ENCODE measurements at regions not wholly inside any gene's neighbourhood (a gene's known extent, or its start where the extent isn't known, plus 50 kb on each side); places are given as distances from the start of the nearest gene placed in this dataset.
"Not testable (repeated sequence)": the region's sequence is repeated elsewhere in the genome, so short reads cannot be mapped to it uniquely, and the experiment has no call there.

DNA sequence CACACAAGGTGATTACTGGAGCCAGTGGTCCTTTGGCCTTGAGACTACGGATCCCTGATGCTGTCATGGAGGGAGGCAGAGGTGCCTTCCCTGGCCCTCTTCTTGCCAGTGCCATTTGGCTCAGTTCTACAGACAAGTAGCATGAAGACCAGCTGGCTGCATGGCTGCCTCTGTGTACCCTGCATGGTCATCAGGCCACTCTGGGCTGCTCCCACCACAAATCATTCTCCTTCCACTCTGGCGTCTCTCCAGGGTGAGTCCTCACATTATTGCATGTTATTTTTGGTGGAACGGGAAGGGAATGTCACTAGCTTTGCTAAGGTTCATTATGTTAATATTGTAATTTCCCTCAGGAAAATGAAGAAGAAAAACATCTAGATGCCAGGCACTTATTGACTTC, 229.8 kb downstream of the VAPA start:
- DNase-seq, result no peak

DNA sequence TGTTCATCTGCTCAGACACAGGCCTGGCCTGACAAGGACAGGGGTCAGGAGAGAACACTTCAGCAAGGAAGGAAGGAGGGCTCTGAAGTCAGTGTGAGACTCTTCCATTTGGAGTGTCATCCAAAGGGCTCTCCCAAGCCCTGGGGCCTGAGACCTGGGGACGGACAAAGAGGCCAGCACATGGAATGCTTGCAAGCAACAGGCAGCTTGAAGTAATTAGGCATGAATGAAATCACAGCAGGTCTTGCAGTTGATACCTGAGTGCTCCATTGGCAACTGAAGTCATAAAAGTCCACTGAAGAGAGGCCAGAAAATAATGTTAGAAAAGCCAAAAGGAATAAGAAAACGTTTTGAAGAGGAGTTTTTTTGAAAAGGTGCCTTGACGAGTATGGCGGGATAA, 231.7 kb downstream of the VAPA start:
- DNase-seq, result no peak

DNA sequence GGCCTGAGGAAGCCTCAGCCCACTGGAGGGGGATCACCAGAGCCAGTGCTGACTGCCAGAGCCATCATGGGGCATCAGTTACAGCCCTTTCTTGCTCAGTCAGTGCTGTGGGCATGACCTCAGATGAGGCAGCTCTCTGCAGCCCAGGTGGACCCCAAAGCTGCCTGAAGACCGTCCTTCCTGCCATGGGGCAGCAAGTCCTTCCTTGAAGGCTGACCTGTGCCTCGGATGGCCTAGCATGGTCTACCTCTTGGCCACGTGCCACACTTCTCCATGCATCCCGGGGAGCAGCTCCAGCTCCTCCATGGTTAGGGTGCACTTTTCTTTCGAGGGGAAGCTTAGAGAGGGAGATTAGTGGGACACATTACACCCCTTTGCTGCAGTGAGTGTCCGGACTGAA, 233.4 kb downstream of the VAPA start:
- no peak for DNase-seq

DNA sequence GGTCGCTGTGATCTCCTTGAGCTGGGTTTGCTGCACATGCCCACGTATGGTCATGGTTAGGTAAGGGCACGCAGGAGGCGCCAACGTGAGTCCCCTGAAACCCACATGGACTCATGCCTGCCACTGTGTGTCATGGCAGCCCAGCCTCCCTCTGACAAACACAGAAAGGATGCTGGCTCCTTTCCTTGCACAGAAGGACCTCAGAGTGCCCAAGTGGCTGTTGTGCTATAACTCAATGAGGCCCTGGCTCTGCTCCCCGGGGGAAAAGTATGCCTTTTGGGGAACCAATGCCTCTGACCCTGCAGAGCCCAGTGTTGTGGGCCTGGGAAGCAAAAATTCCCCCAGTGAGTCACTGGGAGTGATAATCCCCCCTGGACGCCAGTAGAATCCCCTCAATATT, 233.9 kb downstream of the VAPA start:
- DNase-seq, result no peak

DNA sequence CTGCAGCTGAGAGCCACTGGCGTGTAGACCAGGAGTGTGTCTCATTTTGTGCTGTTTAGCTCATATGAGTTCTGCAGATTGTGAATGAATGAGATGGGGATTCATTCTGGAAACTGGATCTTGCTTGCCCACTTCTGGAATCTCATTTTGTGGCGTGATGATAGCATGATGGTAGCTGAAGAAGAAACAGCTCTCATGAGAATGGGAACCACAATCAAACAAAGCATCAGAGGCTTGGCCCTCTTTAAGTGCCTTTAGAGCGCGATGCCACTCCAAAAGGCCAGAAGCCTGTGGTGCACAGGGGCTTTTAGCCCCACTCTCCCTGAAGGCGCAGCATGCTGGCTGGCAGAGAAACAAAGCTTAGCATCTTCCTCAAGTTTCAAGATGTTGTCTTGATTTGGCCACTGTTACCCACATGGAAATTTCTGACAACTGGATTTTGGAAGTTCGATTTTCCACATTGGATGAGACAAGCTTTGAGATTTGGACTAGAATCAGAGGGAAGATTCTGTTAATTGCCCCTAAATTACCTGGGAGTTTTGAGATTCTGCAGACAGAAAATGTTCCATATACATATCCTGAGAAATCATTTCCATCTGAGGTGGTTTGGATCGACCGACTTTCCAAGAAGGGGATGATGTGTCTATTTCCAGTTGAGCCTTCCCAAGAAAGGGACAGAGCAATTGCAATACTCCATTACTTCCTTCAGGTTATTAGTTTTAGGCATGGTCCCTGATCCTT, 234.5 kb downstream of the VAPA start:
- no peak for DNase-seq

DNA sequence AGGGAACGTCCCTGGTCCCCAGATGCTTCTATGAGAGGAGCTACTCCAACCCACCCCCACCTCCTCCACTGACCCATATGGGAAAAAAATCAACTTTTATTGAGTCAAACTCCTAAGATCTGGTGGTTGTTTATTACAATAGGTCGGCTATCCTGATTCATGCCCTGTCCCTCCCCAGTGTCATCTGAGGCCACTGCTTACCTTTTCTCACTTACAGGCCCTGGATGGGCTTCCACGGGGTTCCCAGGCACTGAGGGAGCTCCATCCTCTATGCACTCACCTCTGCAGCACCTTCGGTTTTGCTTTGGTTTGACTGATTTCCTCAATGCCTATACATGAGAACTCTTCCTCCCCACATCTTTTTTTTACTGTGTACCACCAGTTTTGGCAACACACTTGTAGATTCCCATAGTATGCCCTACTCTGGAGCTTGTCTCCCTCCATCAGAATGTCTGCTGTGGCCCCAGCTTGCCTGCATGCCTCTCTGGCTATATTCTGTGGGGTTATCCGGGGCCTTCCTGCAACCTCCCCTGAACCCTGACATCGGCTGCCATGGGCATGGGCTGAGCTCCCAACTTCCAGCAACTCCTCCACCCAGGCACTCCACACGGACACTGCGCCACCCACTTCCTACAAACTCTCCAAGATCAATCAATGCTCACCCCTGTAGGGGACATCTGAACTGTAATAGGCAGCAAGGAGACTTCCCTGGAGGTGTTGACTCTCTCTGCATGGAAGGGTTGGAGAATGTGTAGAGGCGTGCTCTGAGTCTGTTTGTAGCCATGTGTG, 236.1 kb downstream of the VAPA start:
- no peak for DNase-seq

DNA sequence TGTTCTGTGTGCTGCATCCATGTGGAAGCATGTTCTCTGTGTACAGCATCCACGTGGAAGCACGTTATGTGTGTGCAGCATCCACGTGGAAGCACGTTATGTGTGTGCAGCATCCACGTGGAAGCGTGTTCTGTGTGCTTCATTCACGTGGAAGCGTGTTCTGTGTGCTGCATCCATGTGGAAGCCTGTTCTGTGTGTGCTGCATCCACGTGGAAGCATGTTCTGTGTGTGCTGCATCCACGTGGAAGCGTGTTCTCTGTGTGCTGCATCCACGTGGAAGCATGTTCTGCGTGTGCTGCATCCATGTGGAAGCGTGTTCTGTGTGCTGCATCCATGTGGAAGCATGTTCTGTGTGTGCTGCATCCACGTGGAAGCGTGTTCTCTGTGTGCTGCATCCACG, 236.8 kb downstream of the VAPA start:
- DNase-seq, result not testable (repeated sequence)

DNA sequence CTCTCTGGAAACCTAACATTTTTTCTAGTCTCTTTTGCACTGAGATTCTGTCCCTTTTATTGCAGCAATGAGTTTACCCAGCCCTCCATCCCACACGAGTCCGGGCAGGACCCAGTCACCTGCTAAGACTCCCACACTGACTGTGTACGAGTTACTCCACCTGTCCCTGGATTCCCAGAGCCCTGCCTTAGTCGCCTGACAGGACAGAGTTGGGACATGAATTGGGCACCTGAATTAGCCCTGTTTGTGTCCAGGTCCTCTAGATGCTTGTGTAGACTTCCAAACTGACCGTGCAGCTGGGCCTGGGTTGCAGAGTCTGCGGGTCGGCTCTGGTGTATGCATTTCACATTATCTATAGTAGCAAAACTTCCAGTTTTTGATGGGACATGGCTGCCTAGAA, 238.7 kb downstream of the VAPA start:
- DNase-seq, result no peak

DNA sequence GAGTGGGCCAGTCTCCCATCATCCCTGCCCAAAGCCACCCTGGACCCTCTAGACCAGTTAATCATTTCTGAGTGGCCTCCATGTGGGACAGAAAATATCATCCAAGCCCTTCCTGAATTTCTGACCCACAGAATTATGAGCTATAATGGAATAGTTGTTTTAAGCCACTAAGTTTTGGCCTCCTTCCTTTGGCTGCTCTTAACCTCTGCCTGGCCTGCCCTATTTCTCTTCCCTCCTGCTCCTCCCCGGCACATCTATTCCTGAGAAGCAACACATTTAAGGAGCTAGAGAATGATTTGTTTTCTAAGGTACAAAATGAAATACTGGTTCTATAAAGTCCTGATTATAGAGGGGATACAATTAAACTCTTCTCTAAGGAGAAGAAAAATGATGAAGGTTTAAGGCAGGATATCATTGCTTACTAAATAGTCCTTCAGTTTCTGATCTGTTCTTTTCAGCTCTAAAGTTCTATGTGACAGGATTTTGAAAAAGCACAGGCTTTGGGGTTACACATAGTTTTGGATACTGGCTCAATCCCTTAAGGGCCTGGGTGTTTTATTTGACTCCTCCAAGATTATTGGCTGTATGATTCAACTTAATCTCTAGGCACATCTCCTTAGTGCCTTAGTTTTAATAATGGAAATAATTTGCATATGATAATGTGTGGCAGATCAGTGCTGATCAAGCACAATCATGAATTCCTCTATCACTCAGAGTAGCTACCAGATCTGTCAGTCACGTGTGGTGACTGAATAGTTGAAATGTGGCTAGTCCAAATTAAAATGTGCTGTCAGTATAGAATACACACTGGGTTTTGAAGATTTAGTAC, 240.3 kb downstream of the VAPA start:
- no peak for DNase-seq

DNA sequence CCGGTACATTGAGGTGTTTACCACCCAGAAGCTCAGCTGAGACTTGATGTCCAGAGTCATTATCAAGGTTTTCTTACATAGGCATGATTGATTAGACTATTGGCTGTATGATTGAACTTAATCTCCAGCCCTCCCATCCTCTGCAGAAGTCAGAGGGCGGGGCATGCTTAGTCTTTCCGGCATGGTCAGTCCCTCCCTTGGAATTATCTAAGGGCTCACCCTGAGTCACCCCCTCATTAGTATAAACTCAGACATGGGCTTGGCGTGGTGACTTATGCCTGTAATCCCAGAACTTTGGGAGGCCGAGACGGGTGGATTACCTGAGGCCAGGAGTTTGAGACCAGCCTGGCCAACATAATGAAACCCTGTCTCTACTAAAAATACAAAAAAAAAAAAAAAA, 243.9 kb downstream of the VAPA start:
- no peak for DNase-seq

DNA sequence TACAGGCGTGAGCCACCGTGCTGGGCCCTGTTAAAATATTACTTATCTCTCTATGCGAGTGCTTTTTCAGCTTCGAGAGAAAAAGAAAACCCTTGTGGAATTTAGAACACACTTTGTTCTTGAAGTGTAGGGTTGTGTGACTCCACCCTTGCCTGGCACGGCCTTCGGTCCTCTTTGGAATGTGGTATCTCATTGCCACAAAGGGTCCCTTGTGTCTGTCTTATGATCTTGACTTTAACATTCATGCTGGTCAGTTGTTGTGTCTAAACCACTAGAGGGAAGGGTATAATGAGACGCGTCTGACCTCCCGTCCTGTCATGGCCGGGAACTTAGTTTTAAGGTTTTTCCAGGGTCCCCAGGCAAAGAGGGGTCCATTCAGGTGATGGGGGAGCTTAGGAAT, 246.4 kb downstream of the VAPA start:
- DNase-seq, result no peak

DNA sequence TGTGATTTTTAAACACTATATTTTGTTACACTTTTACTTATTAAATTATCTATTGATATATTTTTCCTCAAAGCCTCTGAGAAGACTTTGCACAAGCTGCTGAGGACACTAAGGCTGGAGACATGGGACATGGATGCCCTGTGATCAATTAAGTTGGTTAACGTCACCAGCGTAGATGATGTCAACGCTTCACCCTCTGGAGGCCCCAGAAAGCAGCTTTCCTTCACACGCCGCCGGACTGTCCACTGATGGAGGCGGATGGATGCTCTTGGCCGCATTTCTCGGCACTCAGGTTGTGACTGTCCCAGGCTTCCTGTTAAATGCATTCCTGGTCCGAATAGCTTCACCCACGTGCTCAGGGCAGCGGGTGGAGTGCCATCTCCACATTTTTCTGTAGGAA, 247.5 kb downstream of the VAPA start:
- DNase-seq, result no peak

DNA sequence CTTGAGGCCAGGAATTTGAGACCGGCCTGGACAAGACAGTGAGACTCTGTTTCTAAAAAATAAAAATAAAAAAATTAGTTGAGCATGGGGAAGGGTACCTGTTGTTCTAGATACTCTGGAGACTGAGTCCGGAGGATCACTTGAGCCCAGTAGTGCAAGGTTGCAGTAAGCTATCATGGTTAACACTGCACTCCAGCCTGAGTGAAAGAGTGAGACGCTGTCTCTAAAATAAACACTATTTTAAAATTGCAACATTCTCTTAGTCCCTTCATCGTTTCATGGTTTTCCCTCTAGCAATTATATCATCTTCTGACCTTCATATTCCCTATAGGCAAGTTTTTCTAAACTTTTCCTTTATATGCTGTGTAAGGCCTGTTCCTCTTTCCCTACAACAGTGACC, 248.5 kb downstream of the VAPA start:
- DNase-seq, result no peak

DNA sequence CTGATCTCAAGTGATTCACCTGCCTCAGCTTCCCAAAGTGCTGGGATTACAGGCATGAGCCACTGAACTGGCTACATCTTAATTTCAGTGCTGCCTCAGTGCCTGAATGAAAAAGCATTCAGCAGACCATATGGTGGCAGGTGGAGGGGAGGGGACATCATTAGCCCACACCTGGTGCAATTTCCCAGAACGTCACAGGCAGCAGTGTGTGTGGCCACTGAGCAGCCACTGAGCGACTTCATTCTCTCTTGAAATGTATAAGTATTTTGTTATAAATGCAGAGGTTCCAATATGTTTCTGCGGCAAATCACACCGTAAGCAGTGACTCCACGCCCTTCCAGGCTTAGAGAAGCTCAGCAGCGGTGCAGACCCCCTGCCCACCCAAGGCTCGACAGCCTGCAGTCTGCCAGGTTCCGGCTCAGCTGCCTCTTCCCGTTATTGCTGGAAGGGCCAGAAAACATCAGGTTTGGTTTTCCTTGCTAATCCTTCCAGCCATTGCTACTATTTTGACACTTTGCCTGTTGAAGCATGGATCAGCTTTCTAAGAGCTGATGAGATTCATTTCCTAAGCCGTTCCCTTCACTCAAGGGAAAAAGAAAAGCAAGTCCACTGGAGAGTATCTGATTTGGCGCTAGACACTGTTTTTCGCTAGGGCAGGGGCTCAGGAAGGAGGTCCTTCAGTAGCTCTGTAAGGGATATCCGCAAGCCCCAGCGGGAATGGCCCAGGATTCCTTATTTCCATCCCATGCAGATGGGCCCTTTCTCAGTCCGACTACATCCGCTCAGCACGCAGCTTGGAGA, 250.7 kb downstream of the VAPA start:
- DNase-seq, result peak; percentile 69

DNA sequence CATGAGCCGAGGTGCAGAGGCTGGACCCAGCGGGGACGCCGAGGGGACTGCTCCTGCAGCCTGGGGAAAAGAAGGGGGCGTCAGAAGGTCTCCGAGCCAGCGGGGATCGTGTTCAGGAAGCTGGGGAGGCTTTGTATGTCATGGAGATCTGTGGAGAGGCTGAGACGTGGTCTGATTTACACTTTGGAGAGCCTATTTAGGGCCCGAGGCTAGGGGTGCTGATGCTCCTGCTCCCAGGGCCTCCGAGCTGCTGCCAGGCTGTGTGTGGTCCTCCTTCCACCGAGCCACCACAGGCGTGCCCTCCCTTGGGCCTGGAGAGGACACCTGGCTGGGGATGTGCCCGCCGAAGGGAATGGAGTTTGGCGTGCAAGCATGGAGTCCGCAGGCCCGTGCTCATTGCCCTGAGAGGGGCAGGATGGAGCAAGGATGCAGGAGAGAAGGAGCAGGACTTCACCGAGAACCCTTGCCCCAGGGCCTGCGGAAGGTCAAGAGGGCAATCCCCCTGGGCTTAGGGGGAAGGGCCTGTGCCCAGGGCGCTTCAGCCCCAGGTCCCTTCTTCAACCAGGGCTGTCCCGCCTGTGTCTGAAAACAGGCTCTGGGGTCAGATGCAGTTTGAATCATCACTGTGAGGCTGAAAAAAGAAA, 252.5 kb downstream of the VAPA start:
- DNase-seq, result no peak

DNA sequence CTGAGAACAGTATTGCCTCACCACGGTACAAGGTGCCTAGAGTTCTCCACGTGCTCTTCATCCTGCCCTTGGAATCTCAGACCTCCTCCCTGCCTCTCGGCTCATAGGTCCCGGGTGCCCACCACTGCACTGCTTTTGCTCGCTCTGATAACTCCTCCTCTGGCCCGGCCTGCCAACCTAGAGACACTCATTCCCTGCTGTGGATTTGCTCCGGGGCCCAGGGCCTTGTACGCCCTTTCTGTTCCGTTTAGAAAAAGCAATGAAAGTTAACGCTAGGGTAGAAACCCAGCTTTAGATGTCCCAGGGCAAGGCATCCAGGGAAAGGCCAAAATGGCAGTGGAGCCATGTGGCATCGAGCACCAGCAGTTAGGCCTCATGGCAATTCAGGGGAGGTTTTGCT, 253.9 kb downstream of the VAPA start:
- DNase-seq, result no peak

DNA sequence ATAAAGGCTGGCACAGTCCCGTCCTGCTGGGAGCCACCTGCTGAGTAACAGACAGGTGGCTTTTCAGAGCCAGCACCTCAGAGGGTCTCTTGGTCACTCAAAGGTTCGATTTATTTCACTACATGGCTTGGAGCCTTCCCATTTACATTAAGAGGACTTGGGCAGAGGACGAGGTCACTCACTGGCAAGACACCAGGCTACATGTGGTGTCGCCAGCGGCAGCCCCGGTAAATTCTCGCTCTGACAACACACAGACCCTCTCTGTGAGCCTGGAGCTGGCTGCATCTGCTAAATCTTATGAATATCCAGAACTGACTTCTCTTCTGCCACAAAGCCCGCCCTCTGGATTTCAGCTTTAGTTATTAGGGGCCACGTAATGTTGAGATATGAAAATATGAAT, 254.7 kb downstream of the VAPA start:
- DNase-seq, result no peak

DNA sequence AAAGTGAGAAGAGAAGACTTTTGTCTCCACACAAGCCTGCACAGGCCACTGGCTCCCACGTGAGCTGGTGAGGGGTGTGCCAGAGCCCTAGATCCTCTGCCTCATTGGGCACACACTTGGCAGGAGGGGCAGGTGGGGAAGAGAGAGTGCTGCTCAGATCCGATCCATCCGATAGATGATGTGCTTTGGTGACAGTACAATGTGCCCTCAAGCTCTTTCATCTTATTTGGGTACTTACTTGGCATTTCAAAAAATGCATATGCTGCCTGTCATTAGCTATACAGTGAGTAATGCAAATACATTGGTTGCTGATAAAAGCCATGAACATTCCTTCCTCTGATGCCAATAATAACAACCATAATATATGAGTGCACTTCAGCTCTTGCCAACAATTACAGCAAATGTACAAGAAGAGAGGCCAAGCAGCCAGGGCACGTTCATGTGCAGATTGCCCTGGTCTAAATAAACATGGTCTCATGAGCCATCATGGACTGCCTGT, 255.3 kb downstream of the VAPA start:
- DNase-seq, result peak; percentile 65

DNA sequence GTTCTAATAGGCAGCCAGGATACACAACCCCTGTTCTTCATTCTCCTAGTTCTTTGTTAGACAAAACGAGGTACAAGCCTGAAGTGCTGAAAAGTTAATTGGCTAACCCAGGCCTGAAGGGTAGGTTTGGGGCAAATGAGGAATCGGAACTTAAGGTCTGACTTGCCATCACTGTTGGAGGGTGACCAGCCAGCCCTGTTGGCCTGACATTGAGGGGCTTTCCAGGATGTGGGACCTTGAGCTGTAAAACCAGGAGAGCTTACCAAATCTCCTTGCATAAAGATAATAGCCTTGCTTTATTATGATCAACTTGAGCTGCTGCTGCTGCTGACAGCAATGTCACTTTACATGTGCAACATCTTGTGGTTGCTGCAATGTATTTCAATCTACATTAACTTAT, 256.0 kb downstream of the VAPA start:
- peak; percentile 12 for DNase-seq

DNA sequence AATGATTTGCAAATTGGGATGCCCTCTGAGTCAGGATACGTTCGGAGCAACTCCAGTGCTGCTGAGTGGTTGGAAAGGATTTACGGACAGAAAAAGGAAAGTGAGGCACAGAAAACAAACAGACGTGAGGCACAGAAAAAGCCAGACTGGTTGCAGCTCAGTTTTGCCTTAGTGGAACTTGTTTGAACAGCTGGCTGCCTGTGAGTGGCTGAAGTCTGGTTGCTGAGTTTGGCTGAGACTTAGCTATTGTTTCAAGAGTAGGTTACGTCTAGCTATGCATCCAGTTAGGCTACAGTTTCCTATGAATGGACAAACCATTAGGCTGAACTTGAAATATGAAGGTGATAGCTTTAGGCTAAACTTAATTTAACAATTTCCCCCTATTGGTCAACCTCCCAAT, 256.6 kb downstream of the VAPA start:
- DNase-seq, result peak; percentile 36

DNA sequence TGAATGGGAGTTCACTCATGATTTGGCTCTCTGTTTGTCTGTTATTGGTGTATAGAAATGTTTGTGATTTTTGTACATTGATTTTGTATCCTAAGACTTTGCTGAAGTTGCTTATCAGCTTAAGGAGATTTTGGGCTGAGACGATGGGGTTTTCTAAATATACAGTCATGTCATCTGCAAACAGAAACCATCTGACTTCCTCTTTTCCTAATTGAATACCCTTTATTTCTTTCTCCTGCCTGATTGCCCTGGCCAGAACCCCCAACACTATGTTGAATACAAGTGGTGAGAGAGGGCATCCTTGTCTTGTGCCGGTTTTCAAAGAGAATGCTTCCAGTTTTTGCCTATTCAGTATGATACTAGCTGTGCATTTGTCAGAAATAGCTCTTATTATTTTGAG, 261.5 kb downstream of the VAPA start:
- not testable (repeated sequence) for DNase-seq

DNA sequence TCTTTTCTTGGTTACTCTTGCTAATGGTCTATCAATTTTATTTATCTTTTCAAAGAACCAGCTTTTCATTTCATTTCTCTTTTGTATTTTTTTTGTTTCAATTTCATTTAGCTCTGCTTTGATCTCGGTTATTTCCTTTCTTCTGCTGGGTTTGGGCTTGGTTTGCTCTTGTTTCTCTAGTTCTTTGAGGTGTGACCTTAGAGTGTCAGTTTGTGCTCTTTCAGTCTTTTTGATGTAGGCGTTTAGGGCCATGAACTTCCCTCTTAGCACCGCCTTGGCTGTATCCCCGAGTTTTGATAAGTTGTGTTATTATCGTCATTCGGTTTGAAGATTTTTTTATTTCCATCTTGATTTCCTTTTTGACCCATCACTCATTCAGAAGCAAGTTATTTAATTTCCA, 265.5 kb downstream of the VAPA start:
- not testable (repeated sequence) for DNase-seq

Data from eye (tissue), 1 donor.